GM12878 (cell line): ENCODE measurements at regions not wholly inside any gene's neighbourhood (a gene's known extent, or its start where the extent isn't known, plus 50 kb on each side); places are given as distances from the start of the nearest gene placed in this dataset.

Experiments
- ATAC-seq: fragments of 200-7000 bp; cut with Tn5 transposase; 3 replicates; pipeline ENCODE4 v1.9.1; 2020; ENCODE audit warnings: mild to moderate bottlenecking, moderate library complexity
- BruUV-seq: library from RNA; stranded (reverse); fragments of 400-500 nt; replicated peaks from 2 replicates; lab custom pipeline; 2021; lab: Mats Ljungman, UMichigan
- CTCF ChIA-PET: fragments of 300-600 bp; sonication (Branson Sonifier 250); formaldehyde crosslinking; extraction: SDS; loops from one replicate; lab custom pipeline; 2021; ENCODE audit warnings: inconsistent platforms; lab: Yijun Ruan, JAX
- POLR2A ChIA-PET: fragments of 350-600 bp; formaldehyde crosslinking; extraction: SDS; loops from one replicate; lab custom pipeline; 2021; ENCODE audit warnings: inconsistent platforms; lab: Charles Lee
- RAD21 ChIA-PET: fragments of 300-600 bp; sonication (Branson Sonifier 250); formaldehyde crosslinking; loops from one replicate; lab custom pipeline; 2023; ENCODE audit warnings: antibody characterized with exemption; ENCODE audit not compliant: unreplicated experiment; lab: Charles Lee
- SMC1A ChIA-PET: fragments of 300-600 bp; sonication (Branson Sonifier 250); formaldehyde crosslinking; loops from one replicate; lab custom pipeline; 2023; ENCODE audit not compliant: unreplicated experiment, uncharacterized antibody; lab: Charles Lee
- DNase-seq: peaks from one replicate; pipeline ENCODE4 v3.0.0-alpha.2; 2011; ENCODE audit warnings: low read depth, low spot score
- FAIRE-seq: peaks from 3 replicates; lab custom pipeline; 2011; peaks lifted over from hg19 to GRCh38; lab: Jason Lieb, UNC
- H2AFZ ChIP-seq: 2 replicates; pipeline ENCODE4 v1.6.0; 2011; ENCODE audit warnings: low read depth, low read length, control low read depth; ENCODE audit not compliant: control insufficient read depth
- H3K27ac ChIP-seq: 2 replicates; pipeline ENCODE4 v1.5.1; 2011; ENCODE audit warnings: control low read depth; ENCODE audit not compliant: control insufficient read depth, insufficient read depth
- H3K27me3 ChIP-seq, 2 experiments: replicated peaks in 1 of 2; 2 replicates each; pipeline versions ENCODE4 v1.6.0 to v1.6.1; 2011; ENCODE audit warnings: low read length in 1 of 2; ENCODE audit not compliant: control insufficient read depth in 2 of 2, insufficient read depth in 2 of 2
- H3K36me3 ChIP-seq, 2 experiments: 2 replicates each; pipeline ENCODE4 v1.5.1; 2011; ENCODE audit warnings: low read length in 1 of 2; ENCODE audit not compliant: control insufficient read depth in 2 of 2, insufficient read depth in 2 of 2
- H3K4me1 ChIP-seq: 2 replicates; pipeline ENCODE4 v1.6.1; 2011; ENCODE audit warnings: mild to moderate bottlenecking, low read length, moderate library complexity, mixed read lengths; ENCODE audit not compliant: control insufficient read depth, insufficient read depth
- H3K4me2 ChIP-seq: 2 replicates; pipeline ENCODE4 v1.6.0; 2011; ENCODE audit warnings: control low read depth; ENCODE audit not compliant: control insufficient read depth, insufficient read depth
- H3K4me3 ChIP-seq: fragments of 200-600 bp; sonication (generic); 2 replicates; pipeline ENCODE4 v1.5.1; 2016
- H3K79me2 ChIP-seq: 2 replicates; pipeline ENCODE4 v1.6.0; 2011; ENCODE audit warnings: low read length; ENCODE audit not compliant: control insufficient read depth, insufficient read depth
- H3K9ac ChIP-seq: 2 replicates; pipeline ENCODE4 v1.8.0; 2011; ENCODE audit warnings: low read length, control low read depth, mixed read lengths; ENCODE audit not compliant: control insufficient read depth, insufficient read depth
- H3K9me3 ChIP-seq: replicated peaks from 3 replicates; pipeline ENCODE4 v1.5.1; 2011; ENCODE audit warnings: mild to moderate bottlenecking, low read length; ENCODE audit not compliant: control insufficient read depth, insufficient read depth
- H4K20me1 ChIP-seq: 2 replicates; pipeline ENCODE4 v1.6.0; 2011; ENCODE audit not compliant: control insufficient read depth, insufficient read depth
- BCL11A ChIP-seq: IDR thresholded peaks from 2 replicates; pipeline ENCODE4 v1.6.1; 2011; ENCODE audit warnings: low read depth, low read length
- CEBPB ChIP-seq, 2 experiments: fragments of 150-350 bp in 1 of 2; IDR thresholded peaks; 2 replicates each; pipeline ENCODE4 v1.6.1; 2012 to 2014; ENCODE audit warnings: low read depth in 2 of 2, low read length in 2 of 2, borderline replicate concordance in 1 of 2, inconsistent platforms in 1 of 2
- HDAC6 ChIP-seq: fragments of 200-600 bp; sonication (generic); IDR thresholded peaks from one replicate; pipeline ENCODE4 v1.8.0; 2017; ENCODE audit warnings: antibody characterized with exemption; ENCODE audit not compliant: unreplicated experiment
- LARP7 ChIP-seq: fragments of 450-650 bp; IDR thresholded peaks from 2 replicates; pipeline ENCODE4 v1.6.1; 2017; ENCODE audit warnings: mild to moderate bottlenecking
- MYB ChIP-seq: fragments of 150-350 bp; IDR thresholded peaks from 2 replicates; pipeline ENCODE4 v1.6.1; 2014; ENCODE audit warnings: mild to moderate bottlenecking, low read depth, low read length, borderline replicate concordance
- NFYA ChIP-seq: IDR thresholded peaks from 2 replicates; pipeline ENCODE4 v1.6.1; 2011; ENCODE audit warnings: low read depth, mild to moderate bottlenecking, low read length, improper control_type of control experiment, borderline replicate concordance
- PAX8 ChIP-seq: fragments of 450-650 bp; IDR thresholded peaks from 2 replicates; pipeline ENCODE4 v1.6.1; 2017; ENCODE audit warnings: mild to moderate bottlenecking, moderate library complexity
- RB1 ChIP-seq: fragments of 450-650 bp; formaldehyde crosslinking; IDR thresholded peaks from 2 replicates; pipeline ENCODE4 v1.6.1; 2017; ENCODE audit warnings: mild to moderate bottlenecking, borderline replicate concordance
- RFX5 ChIP-seq: IDR thresholded peaks from 2 replicates; pipeline ENCODE4 v1.6.1; 2011; ENCODE audit warnings: low read depth, low read length, improper control_type of control experiment
- SUZ12 ChIP-seq: fragments of 200-600 bp; sonication (generic); IDR thresholded peaks from one replicate; pipeline ENCODE4 v1.6.1; 2018; ENCODE audit warnings: antibody characterized with exemption, mild to moderate bottlenecking; ENCODE audit not compliant: unreplicated experiment
- TAF1 ChIP-seq: IDR thresholded peaks from 2 replicates; pipeline ENCODE4 v1.6.1; 2011; ENCODE audit warnings: mild to moderate bottlenecking, low read depth, low read length, borderline replicate concordance
- WGBS: methylation state at CpG from one replicate; pipeline ENCODE4 v1.1.6; 2016; ENCODE audit warnings: low lambda C conversion rate; ENCODE audit not compliant: insufficient replicate concordance, insufficient coverage; ENCODE audit errors: missing lambda C conversion rate; 5-methylcytosine and 5-hydroxymethylcytosine counted together
- in situ Hi-C: fragments of 300-500 bp; cut with MboI; formaldehyde crosslinking; loops from 9 replicates; pipeline ENCODE4 v1.14.3; 2018; ENCODE audit warnings: mixed read lengths
- intact Hi-C: fragments of 100-400 bp; cut with micrococcal nuclease; formaldehyde crosslinking; loops from one replicate; pipeline ENCODE4 v1.14.2; 2022; ENCODE audit not compliant: unreplicated experiment
- TF ChIP-seq, protein P1 (sequence below): IDR thresholded peaks from 2 replicates; pipeline ENCODE4 v1.6.1; 2012; ENCODE audit warnings: mild to moderate bottlenecking, low read depth, low read length
- TF ChIP-seq, protein P2 (sequence below): IDR thresholded peaks from 2 replicates; pipeline ENCODE4 v1.6.1; 2011; ENCODE audit warnings: low read depth, low read length, improper control_type of control experiment, borderline replicate concordance
- TF ChIP-seq, protein P3 (sequence below): fragments of 450-650 bp; IDR thresholded peaks from 2 replicates; pipeline ENCODE4 v1.6.1; 2016; ENCODE audit warnings: mild to moderate bottlenecking
- TF ChIP-seq, protein P4 (sequence below): fragments of 450-650 bp; IDR thresholded peaks from 2 replicates; pipeline ENCODE4 v1.6.1; 2014; ENCODE audit warnings: mild to moderate bottlenecking

DNA sequence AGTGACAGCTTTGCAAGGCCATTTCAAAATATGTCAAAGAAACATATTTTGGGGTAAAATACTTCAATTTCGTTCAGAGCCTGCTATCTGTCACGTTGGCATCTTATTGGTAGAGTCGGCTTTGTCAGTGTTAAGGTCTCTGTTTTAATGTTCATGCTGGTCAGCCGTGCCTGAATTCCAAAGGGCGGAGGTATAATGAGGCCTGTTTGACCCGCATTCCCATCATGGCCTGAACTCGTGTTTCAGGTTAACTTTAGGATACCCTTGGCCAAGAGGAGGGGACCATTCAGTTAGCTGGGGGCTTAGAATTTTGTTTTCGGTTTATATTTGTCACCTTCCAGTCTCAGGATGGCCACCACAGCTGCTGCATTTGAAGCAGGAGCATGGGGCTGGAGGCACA lies 236.4 kb downstream of the NFATC2 start:
- Histone ChIP-seq H3K36me3 (no peaks in the 10 kb centered on the region), H3K27me3 (peaks cover 0 to 2% of the 10 kb centered on the region in 2 experiments; a peak in 2 of 4 replicates), H3K4me2 (no peak overlapping the region), H3K9me3 (peaks cover 2% of the 10 kb centered on the region; the same call in 1 of the 3 replicates), H2AFZ (no peak overlapping the region), H3K4me3 (no peak overlapping the region), H3K9ac (no peak overlapping the region), H3K4me1 (no peaks in the 10 kb centered on the region), H3K79me2 (no peaks in the 10 kb centered on the region), H3K27ac (no peak overlapping the region), H4K20me1 (no peaks in the 10 kb centered on the region)
- RAD21 ChIA-PET: interaction anchor here (3.4 to 4.4 kb wide), 2 partner anchors 319 to 512 kb away, joined by 15 to 23 read pairs; partner anchors contain the start of gene BCAS4
- intact Hi-C loops: loop anchor here (1.0 to 5.0 kb wide), 2 partner anchors 319 to 514 kb away; no protein-coding TSS in a partner anchor
- no peak for FAIRE-seq
- no TSS peak for BruUV-seq
- DNase-seq: no peak
- CTCF ChIA-PET: interaction anchor here (0.6 to 7.8 kb wide), 10 partner anchors 21 to 1526 kb away, joined by 3 to 177 read pairs (median 5); partner anchors contain the start of gene BCAS4
- SMC1A ChIA-PET: interaction anchor here (0.6 to 4.4 kb wide), 5 partner anchors 20 to 513 kb away, joined by 3 to 28 read pairs (median 4); no protein-coding TSS in a partner anchor
- in situ Hi-C loops: loop anchor here (5.0 kb wide), 2 partner anchors 319 to 514 kb away; no protein-coding TSS in a partner anchor
- WGBS: 12% methylated on average over 8 of the region's 8 CpGs
- ATAC-seq: no peak
- POLR2A ChIA-PET: no interaction called here
- TF ChIP-seq NFYA (no peak), LARP7 (no peak), HDAC6 (no peak), SUZ12 (no peak), TAF1 (no peak), BCL11A (no peak), PAX8 (no peak), MYB (no peak), RFX5 (no peak), CEBPB (IDR thresholded peaks at IDR 0.05; ENCODE audit: borderline replicate concordance in 1 of 2, low read depth in 2 of 2, low read length in 2 of 2) (no peak), RB1 (no peak)
- TF ChIP-seq, protein P1, sequence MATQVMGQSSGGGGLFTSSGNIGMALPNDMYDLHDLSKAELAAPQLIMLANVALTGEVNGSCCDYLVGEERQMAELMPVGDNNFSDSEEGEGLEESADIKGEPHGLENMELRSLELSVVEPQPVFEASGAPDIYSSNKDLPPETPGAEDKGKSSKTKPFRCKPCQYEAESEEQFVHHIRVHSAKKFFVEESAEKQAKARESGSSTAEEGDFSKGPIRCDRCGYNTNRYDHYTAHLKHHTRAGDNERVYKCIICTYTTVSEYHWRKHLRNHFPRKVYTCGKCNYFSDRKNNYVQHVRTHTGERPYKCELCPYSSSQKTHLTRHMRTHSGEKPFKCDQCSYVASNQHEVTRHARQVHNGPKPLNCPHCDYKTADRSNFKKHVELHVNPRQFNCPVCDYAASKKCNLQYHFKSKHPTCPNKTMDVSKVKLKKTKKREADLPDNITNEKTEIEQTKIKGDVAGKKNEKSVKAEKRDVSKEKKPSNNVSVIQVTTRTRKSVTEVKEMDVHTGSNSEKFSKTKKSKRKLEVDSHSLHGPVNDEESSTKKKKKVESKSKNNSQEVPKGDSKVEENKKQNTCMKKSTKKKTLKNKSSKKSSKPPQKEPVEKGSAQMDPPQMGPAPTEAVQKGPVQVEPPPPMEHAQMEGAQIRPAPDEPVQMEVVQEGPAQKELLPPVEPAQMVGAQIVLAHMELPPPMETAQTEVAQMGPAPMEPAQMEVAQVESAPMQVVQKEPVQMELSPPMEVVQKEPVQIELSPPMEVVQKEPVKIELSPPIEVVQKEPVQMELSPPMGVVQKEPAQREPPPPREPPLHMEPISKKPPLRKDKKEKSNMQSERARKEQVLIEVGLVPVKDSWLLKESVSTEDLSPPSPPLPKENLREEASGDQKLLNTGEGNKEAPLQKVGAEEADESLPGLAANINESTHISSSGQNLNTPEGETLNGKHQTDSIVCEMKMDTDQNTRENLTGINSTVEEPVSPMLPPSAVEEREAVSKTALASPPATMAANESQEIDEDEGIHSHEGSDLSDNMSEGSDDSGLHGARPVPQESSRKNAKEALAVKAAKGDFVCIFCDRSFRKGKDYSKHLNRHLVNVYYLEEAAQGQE: no peak
- TF ChIP-seq, protein P2, sequence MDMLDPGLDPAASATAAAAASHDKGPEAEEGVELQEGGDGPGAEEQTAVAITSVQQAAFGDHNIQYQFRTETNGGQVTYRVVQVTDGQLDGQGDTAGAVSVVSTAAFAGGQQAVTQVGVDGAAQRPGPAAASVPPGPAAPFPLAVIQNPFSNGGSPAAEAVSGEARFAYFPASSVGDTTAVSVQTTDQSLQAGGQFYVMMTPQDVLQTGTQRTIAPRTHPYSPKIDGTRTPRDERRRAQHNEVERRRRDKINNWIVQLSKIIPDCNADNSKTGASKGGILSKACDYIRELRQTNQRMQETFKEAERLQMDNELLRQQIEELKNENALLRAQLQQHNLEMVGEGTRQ: no peak
- TF ChIP-seq, protein P3, sequence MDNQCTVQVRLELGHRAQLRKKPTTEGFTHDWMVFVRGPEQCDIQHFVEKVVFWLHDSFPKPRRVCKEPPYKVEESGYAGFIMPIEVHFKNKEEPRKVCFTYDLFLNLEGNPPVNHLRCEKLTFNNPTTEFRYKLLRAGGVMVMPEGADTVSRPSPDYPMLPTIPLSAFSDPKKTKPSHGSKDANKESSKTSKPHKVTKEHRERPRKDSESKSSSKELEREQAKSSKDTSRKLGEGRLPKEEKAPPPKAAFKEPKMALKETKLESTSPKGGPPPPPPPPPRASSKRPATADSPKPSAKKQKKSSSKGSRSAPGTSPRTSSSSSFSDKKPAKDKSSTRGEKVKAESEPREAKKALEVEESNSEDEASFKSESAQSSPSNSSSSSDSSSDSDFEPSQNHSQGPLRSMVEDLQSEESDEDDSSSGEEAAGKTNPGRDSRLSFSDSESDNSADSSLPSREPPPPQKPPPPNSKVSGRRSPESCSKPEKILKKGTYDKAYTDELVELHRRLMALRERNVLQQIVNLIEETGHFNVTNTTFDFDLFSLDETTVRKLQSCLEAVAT: no peak
- TF ChIP-seq, protein P4, sequence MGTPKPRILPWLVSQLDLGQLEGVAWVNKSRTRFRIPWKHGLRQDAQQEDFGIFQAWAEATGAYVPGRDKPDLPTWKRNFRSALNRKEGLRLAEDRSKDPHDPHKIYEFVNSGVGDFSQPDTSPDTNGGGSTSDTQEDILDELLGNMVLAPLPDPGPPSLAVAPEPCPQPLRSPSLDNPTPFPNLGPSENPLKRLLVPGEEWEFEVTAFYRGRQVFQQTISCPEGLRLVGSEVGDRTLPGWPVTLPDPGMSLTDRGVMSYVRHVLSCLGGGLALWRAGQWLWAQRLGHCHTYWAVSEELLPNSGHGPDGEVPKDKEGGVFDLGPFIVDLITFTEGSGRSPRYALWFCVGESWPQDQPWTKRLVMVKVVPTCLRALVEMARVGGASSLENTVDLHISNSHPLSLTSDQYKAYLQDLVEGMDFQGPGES: no peak
